ENCODE measurements at regions not wholly inside any gene's neighbourhood (a gene's known extent, or its start where the extent isn't known, plus 50 kb on each side); places are given as distances from the start of the nearest gene placed in this dataset.
"Not testable (repeated sequence)": the region's sequence is repeated elsewhere in the genome, so short reads cannot be mapped to it uniquely, and the experiment has no call there.

GRCh38 chr20:30234477-30234876 is 1023.0 kb upstream of the DEFB115 start:
- not testable (repeated sequence) for TF ChIP-seq CTCF (IDR thresholded peaks at IDR 0.05 in 8 of 11, conservative IDR thresholded peaks at IDR 0.05 in 3 of 11); POLR2A (IDR thresholded peaks at IDR 0.05); POLR2AphosphoS5 (IDR thresholded peaks at IDR 0.05)

All from spleen (tissue), 7 donors.